Endothelial cell of umbilical vein (primary cell): ENCODE measurements at regions not wholly inside any gene's neighbourhood (a gene's known extent, or its start where the extent isn't known, plus 50 kb on each side); places are given as distances from the start of the nearest gene placed in this dataset.

Experiments used
- BruUV-seq: library from RNA; stranded (reverse); fragments of 400-500 nt; replicated peaks from 2 replicates; lab custom pipeline; 2021; lab: Mats Ljungman, UMichigan
- CTCF ChIA-PET: fragments of 300-600, 350-600 bp; sonication (Branson Sonifier 250); formaldehyde crosslinking; loops from one replicate; lab custom pipeline; 2021; ENCODE audit warnings: antibody characterized with exemption, inconsistent platforms; lab: Charles Lee
- POLR2A ChIA-PET: fragments of 300-600, 350-600 bp; sonication (Branson Sonifier 250); formaldehyde crosslinking; loops from one replicate; lab custom pipeline; 2021; ENCODE audit warnings: antibody characterized with exemption, inconsistent platforms; lab: Charles Lee
- DNase-seq: peaks from one replicate; pipeline ENCODE4 v3.0.0-alpha.2; 2011; ENCODE audit warnings: low read depth, low spot score
- FAIRE-seq: peaks from 2 replicates; lab custom pipeline; 2011; peaks lifted over from hg19 to GRCh38; lab: Jason Lieb, UNC
- H2AFZ ChIP-seq: 2 replicates; pipeline ENCODE4 v1.6.0; 2012; ENCODE audit warnings: low read depth, low read length, control low read depth, inconsistent platforms
- H3K27ac ChIP-seq: 2 replicates; pipeline ENCODE4 v1.5.1; 2011; ENCODE audit warnings: low read depth, mild to moderate bottlenecking, control low read depth, low read length, moderate library complexity; ENCODE audit not compliant: insufficient read depth
- H3K27me3 ChIP-seq, 2 experiments: 2 replicates each; pipeline versions ENCODE4 v1.6.0 to v1.6.1; 2011; ENCODE audit warnings: low read length in 2 of 2, mixed read lengths in 1 of 2; ENCODE audit not compliant: control insufficient read depth in 2 of 2, insufficient read depth in 2 of 2
- H3K36me3 ChIP-seq, 2 experiments: 2 replicates in 1 of 2; 3 replicates in 1 of 2; pipeline ENCODE4 v1.5.1; 2011; ENCODE audit warnings: low read length in 2 of 2, mild to moderate bottlenecking in 1 of 2, moderate library complexity in 1 of 2; ENCODE audit not compliant: control insufficient read depth in 2 of 2, insufficient read depth in 2 of 2; ENCODE audit errors: extremely low read depth in 1 of 2
- H3K4me1 ChIP-seq: 3 replicates; pipeline ENCODE4 v1.5.1; 2011; ENCODE audit warnings: mild to moderate bottlenecking, low read length; ENCODE audit not compliant: control insufficient read depth, insufficient read depth; ENCODE audit errors: extremely low read depth
- H3K4me2 ChIP-seq: 2 replicates; pipeline ENCODE4 v1.6.1; 2011; ENCODE audit warnings: low read length, control low read depth, mixed read lengths; ENCODE audit not compliant: insufficient read depth
- H3K4me3 ChIP-seq, 3 experiments: fragments of 200-600 bp in 1 of 3; sonication (generic), shearing (Covaris generic) in 1 of 3; replicated peaks in 1 of 3; 2 replicates each; pipeline ENCODE4 v1.5.1; 2011 to 2016; ENCODE audit warnings: control low read depth in 3 of 3, low read length in 3 of 3, mild to moderate bottlenecking in 2 of 3, inconsistent platforms in 1 of 3, low read depth in 1 of 3, moderate library complexity in 1 of 3; ENCODE audit not compliant: insufficient read depth in 1 of 3
- H3K79me2 ChIP-seq: 2 replicates; pipeline ENCODE4 v1.6.0; 2012; ENCODE audit warnings: low read length, inconsistent platforms; ENCODE audit not compliant: control insufficient read depth, insufficient read depth
- H3K9ac ChIP-seq: replicated peaks from 2 replicates; pipeline ENCODE3; 2011; ENCODE audit warnings: low read length, control low read depth; ENCODE audit not compliant: insufficient read depth; ENCODE audit errors: extremely low read depth
- H3K9me1 ChIP-seq: replicated peaks from 3 replicates; pipeline ENCODE4 v1.6.0; 2011; ENCODE audit warnings: mild to moderate bottlenecking, low read length; ENCODE audit not compliant: control insufficient read depth, insufficient read depth; ENCODE audit errors: extremely low read depth
- H3K9me3 ChIP-seq: replicated peaks from 2 replicates; pipeline ENCODE4 v1.5.1; 2012; ENCODE audit warnings: low read length, inconsistent platforms; ENCODE audit not compliant: control insufficient read depth, insufficient read depth
- H4K20me1 ChIP-seq: replicated peaks from 2 replicates; pipeline ENCODE3; 2011; ENCODE audit warnings: mild to moderate bottlenecking, low read length; ENCODE audit not compliant: control insufficient read depth, insufficient read depth; ENCODE audit errors: extremely low read depth
- CTCF ChIP-seq, 2 donors: IDR thresholded peaks; 1 replicate in 1 of 2; 2 replicates in 1 of 2; pipeline ENCODE4 v1.5.1; 2011; ENCODE audit warnings: low read length in 2 of 2, mild to moderate bottlenecking in 2 of 2, moderate library complexity in 2 of 2, control low read depth in 1 of 2, inconsistent platforms in 1 of 2, low read depth in 1 of 2; ENCODE audit not compliant: insufficient read depth in 1 of 2; ENCODE audit errors: extremely low read depth in 1 of 2
- EZH2 ChIP-seq: IDR thresholded peaks from 2 replicates; pipeline ENCODE4 v1.6.1; 2012; ENCODE audit warnings: borderline replicate concordance, low read depth, mild to moderate bottlenecking, moderate library complexity, low read length, inconsistent platforms; ENCODE audit not compliant: severe bottlenecking
- FOS ChIP-seq: IDR thresholded peaks from 2 replicates; pipeline ENCODE4 v1.6.1; 2011; ENCODE audit warnings: mild to moderate bottlenecking, low read length, moderate library complexity, borderline replicate concordance; ENCODE audit not compliant: insufficient read depth
- JUN ChIP-seq: IDR thresholded peaks from 2 replicates; pipeline ENCODE4 v1.6.1; 2011; ENCODE audit warnings: borderline replicate concordance, low read depth; ENCODE audit not compliant: insufficient read length, insufficient read depth
- MAX ChIP-seq: IDR thresholded peaks from 2 replicates; pipeline ENCODE4 v1.6.1; 2011; ENCODE audit not compliant: insufficient read depth, insufficient read length
- MYC ChIP-seq: IDR thresholded peaks from one replicate; pipeline ENCODE4 v1.6.1; 2011; ENCODE audit warnings: mild to moderate bottlenecking, low read depth, low read length
- POLR2AphosphoS5 ChIP-seq: IDR thresholded peaks from 2 replicates; pipeline ENCODE4 v1.6.1; 2012; ENCODE audit warnings: low read depth, mild to moderate bottlenecking, control low read depth, low read length, moderate library complexity; ENCODE audit not compliant: insufficient read depth
- dilution Hi-C: fragments of 300-500 bp; cut with MboI; formaldehyde crosslinking; loops from one replicate; pipeline ENCODE4 v1.15.0; 2019; ENCODE audit warnings: low sequenced_read_pairs; ENCODE audit not compliant: extremely low pct_ligation_motif_present
- intact Hi-C: fragments of 100-400 bp; cut with micrococcal nuclease; formaldehyde crosslinking; loops from one replicate; pipeline ENCODE4 v1.10.0; 2022

- Histone ChIP-seq H3K27me3 (no peaks in the 10 kb centered on the region), H2AFZ (no peak overlapping the region), H3K36me3 (no peaks in the 10 kb centered on the region), H3K9ac (no peak overlapping the region), H3K4me2 (no peak overlapping the region), H3K27ac (no peak overlapping the region), H3K9me3 (no peaks in the 10 kb centered on the region), H3K9me1 (no peaks in the 10 kb centered on the region), H3K4me3 (no peak overlapping the region), H3K79me2 (no peaks in the 10 kb centered on the region), H4K20me1 (no peaks in the 10 kb centered on the region), H3K4me1 (no peaks in the 10 kb centered on the region)
- BruUV-seq = no TSS peak
- TF ChIP-seq FOS (no peak), CTCF (IDR thresholded peaks at IDR 0.05; ENCODE audit: extremely low read depth in 1 of 2, insufficient read depth in 1 of 2, low read depth in 1 of 2, low read length in 2 of 2) (no peak)
- dilution Hi-C loops = no loop called here
- ChIA-PET CTCF (no interaction called here), POLR2A (no interaction called here)
- intact Hi-C loops = no loop called here
- FAIRE-seq (no peak), DNase-seq (no peak)
Observed at GRCh38 chr5:121671624-121672023, 180.1 kb upstream of the FTMT start.

GRCh38 chr5:121675924-121676323 is 175.8 kb upstream of the FTMT start:
- no peaks in the 10 kb centered on the region for H3K4me1 ChIP-seq
- intact Hi-C loops = no loop called here
- no TSS peak for BruUV-seq
- no peak for DNase-seq
- FAIRE-seq = no peak
- no peaks in the 10 kb centered on the region for H4K20me1 ChIP-seq
- POLR2A ChIA-PET = no interaction called here
- H3K79me2 ChIP-seq = no peaks in the 10 kb centered on the region
- no peaks in the 10 kb centered on the region for H3K9me3 ChIP-seq
- TF ChIP-seq POLR2AphosphoS5 (no peak), MAX (no peak), JUN (no peak), EZH2 (no peak), MYC (no peak), FOS (no peak)
- no peak overlapping the region for H2AFZ ChIP-seq
- no peaks in the 10 kb centered on the region for H3K36me3 ChIP-seq
- no peak overlapping the region for H3K9ac ChIP-seq
- H3K4me3 ChIP-seq = no peak overlapping the region
- no peak overlapping the region for H3K4me2 ChIP-seq
- H3K27ac ChIP-seq = no peak overlapping the region
- no peaks in the 10 kb centered on the region for H3K9me1 ChIP-seq
- dilution Hi-C loops = no loop called here
- H3K27me3 ChIP-seq = no peaks in the 10 kb centered on the region
- CTCF ChIA-PET = interaction anchor here (1.1 kb wide), 1 partner anchor 10 kb away, joined by 3 read pairs; no protein-coding TSS in a partner anchor
